ENCODE measurements at regions not wholly inside any gene's neighbourhood (a gene's known extent, or its start where the extent isn't known, plus 50 kb on each side); places are given as distances from the start of the nearest gene placed in this dataset.

- DNase-seq (ENCODE audit: low spot score), result no peak
Measured at GRCh38 chr2:217409949-217410680, 550.3 kb upstream of the TNP1 start.

GRCh38 chr2:217407362-217407761 lies 547.5 kb upstream of the TNP1 start:
- no peak for DNase-seq (ENCODE audit: low spot score)

GRCh38 chr2:217404236-217404760 lies 544.4 kb upstream of the TNP1 start:
- no peak for DNase-seq (ENCODE audit: low spot score)

GRCh38 chr2:217402761-217403383 lies 543.0 kb upstream of the TNP1 start:
- DNase-seq (ENCODE audit: low spot score), result no peak

GRCh38 chr2:217402144-217402543 lies 542.3 kb upstream of the TNP1 start:
- no peak for DNase-seq (ENCODE audit: low spot score)

- DNase-seq (ENCODE audit: low spot score), result no peak
Measured at GRCh38 chr2:217399291-217399690, 539.4 kb upstream of the TNP1 start.

- DNase-seq (ENCODE audit: low spot score), result no peak
Measured at GRCh38 chr2:217398860-217399259, 539.0 kb upstream of the TNP1 start.

GRCh38 chr2:217398101-217398500 lies 538.2 kb upstream of the TNP1 start:
- DNase-seq (ENCODE audit: low spot score), result no peak

- DNase-seq (ENCODE audit: low spot score), result no peak
Measured at GRCh38 chr2:217396586-217396985, 536.7 kb upstream of the TNP1 start.

- DNase-seq (ENCODE audit: low spot score), result no peak
Measured at GRCh38 chr2:217396165-217396564, 536.3 kb upstream of the TNP1 start.

- DNase-seq (ENCODE audit: low spot score), result no peak
Measured at GRCh38 chr2:217394510-217395351, 534.9 kb upstream of the TNP1 start.

- no peak for DNase-seq (ENCODE audit: low spot score)
Measured at GRCh38 chr2:217393585-217394032, 533.7 kb upstream of the TNP1 start.

GRCh38 chr2:217392930-217393584 lies 533.2 kb upstream of the TNP1 start:
- no peak for DNase-seq (ENCODE audit: low spot score)

GRCh38 chr2:217387776-217388387 lies 528.0 kb upstream of the TNP1 start:
- DNase-seq (ENCODE audit: low spot score), result no peak

GRCh38 chr2:217386041-217386440 lies 526.2 kb upstream of the TNP1 start:
- DNase-seq (ENCODE audit: low spot score), result no peak

GRCh38 chr2:217383620-217384019 lies 523.8 kb upstream of the TNP1 start:
- no peak for DNase-seq (ENCODE audit: low spot score)

- DNase-seq (ENCODE audit: low spot score), result no peak
Measured at GRCh38 chr2:217382794-217383193, 522.9 kb upstream of the TNP1 start.

- no peak for DNase-seq (ENCODE audit: low spot score)
Measured at GRCh38 chr2:217379807-217380206, 519.9 kb upstream of the TNP1 start.

- DNase-seq (ENCODE audit: low spot score), result no peak
Measured at GRCh38 chr2:217372794-217373193, 512.9 kb upstream of the TNP1 start.

- no peak for DNase-seq (ENCODE audit: low spot score)
Measured at GRCh38 chr2:217371781-217372213, 511.9 kb upstream of the TNP1 start.

GRCh38 chr2:217370391-217370790 lies 510.5 kb upstream of the TNP1 start:
- DNase-seq (ENCODE audit: low spot score), result no peak

- no peak for DNase-seq (ENCODE audit: low spot score)
Measured at GRCh38 chr2:217367464-217367863, 507.6 kb upstream of the TNP1 start.
